ENCODE measurements at regions not wholly inside any gene's neighbourhood (a gene's known extent, or its start where the extent isn't known, plus 50 kb on each side); places are given as distances from the start of the nearest gene placed in this dataset.
"Not testable (repeated sequence)": the region's sequence is repeated elsewhere in the genome, so short reads cannot be mapped to it uniquely, and the experiment has no call there.

GRCh38 chr2:132272713-132273112 is 111.0 kb upstream of the ANKRD30BL start:
- no peak for DNase-seq
- H3K4me1 Mint-ChIP-seq, result no peaks in the 10 kb centered on the region
- Histone ChIP-seq H3K36me3 (ENCODE audit: control insufficient read depth, insufficient read depth, low read length) (no peaks in the 10 kb centered on the region), H3K27ac (ENCODE audit: low read length) (no peak overlapping the region), H3K9me3 (ENCODE audit: control insufficient read depth, insufficient read depth, low read length) (peaks cover under 1% of the 10 kb centered on the region), H3K4me1 (ENCODE audit: control insufficient read depth, insufficient read depth, low read length) (no peaks in the 10 kb centered on the region), H3K27me3 (ENCODE audit: control insufficient read depth, insufficient read depth, low read length) (no peaks in the 10 kb centered on the region), H3K4me3 (ENCODE audit: low read length) (no peak overlapping the region)
- H3K9me3 Mint-ChIP-seq, result peaks cover 7 to 10% of the 10 kb centered on the region in 2 donors
- no peaks in the 10 kb centered on the region for H3K27me3 Mint-ChIP-seq (ENCODE audit: low read depth in 2 of 2)
- no peak overlapping the region for H3K4me3 Mint-ChIP-seq
- no peak for TF ChIP-seq CTCF (IDR thresholded peaks at IDR 0.05)
- WGBS (ENCODE audit: insufficient coverage), result 93% methylated on average over 13 of the region's 14 CpGs
- no peaks in the 10 kb centered on the region for H3K36me3 Mint-ChIP-seq
- H3K27ac Mint-ChIP-seq, result no peak overlapping the region
- intact Hi-C loops (cut with micrococcal nuclease), result no loop called here
- ATAC-seq, result no peak

GRCh38 chr2:132273585-132273984 is 111.8 kb upstream of the ANKRD30BL start:
- intact Hi-C loops (cut with micrococcal nuclease); H3K9me3 ChIP-seq (ENCODE audit: control insufficient read depth, insufficient read depth, low read length); H3K4me3 ChIP-seq (ENCODE audit: low read length); DNase-seq; H3K27ac ChIP-seq (ENCODE audit: low read length); H3K4me1 Mint-ChIP-seq; H3K4me1 ChIP-seq (ENCODE audit: control insufficient read depth, insufficient read depth, low read length); H3K27me3 Mint-ChIP-seq (ENCODE audit: low read depth in 2 of 2); H3K36me3 ChIP-seq (ENCODE audit: control insufficient read depth, insufficient read depth, low read length); ATAC-seq; H3K27ac Mint-ChIP-seq; H3K4me3 Mint-ChIP-seq; H3K27me3 ChIP-seq (ENCODE audit: control insufficient read depth, insufficient read depth, low read length); H3K36me3 Mint-ChIP-seq: not testable (repeated sequence)
- WGBS (ENCODE audit: insufficient coverage), result 98% methylated on average over 23 of the region's 23 CpGs
- H3K9me3 Mint-ChIP-seq, result peaks cover 9 to 13% of the 10 kb centered on the region in 2 donors

- H3K4me3 Mint-ChIP-seq, result no peak overlapping the region
- Histone ChIP-seq H3K4me3 (ENCODE audit: low read length) (no peak overlapping the region), H3K4me1 (ENCODE audit: control insufficient read depth, insufficient read depth, low read length) (no peaks in the 10 kb centered on the region), H3K9me3 (ENCODE audit: control insufficient read depth, insufficient read depth, low read length) (peaks cover 9% of the 10 kb centered on the region), H3K36me3 (ENCODE audit: control insufficient read depth, insufficient read depth, low read length) (no peaks in the 10 kb centered on the region), H3K27ac (ENCODE audit: low read length) (no peak overlapping the region), H3K27me3 (ENCODE audit: control insufficient read depth, insufficient read depth, low read length) (no peaks in the 10 kb centered on the region)
- 94% methylated on average over 10 of the region's 10 CpGs for WGBS (ENCODE audit: insufficient coverage)
- no peaks in the 10 kb centered on the region for H3K27me3 Mint-ChIP-seq (ENCODE audit: low read depth in 2 of 2)
- peaks cover 9 to 13% of the 10 kb centered on the region in 2 donors for H3K9me3 Mint-ChIP-seq
- ATAC-seq, result no peak
- no peak for TF ChIP-seq CTCF (IDR thresholded peaks at IDR 0.05)
- H3K36me3 Mint-ChIP-seq, result no peaks in the 10 kb centered on the region
- no peaks in the 10 kb centered on the region for H3K4me1 Mint-ChIP-seq
- DNase-seq, result no peak
- no peak overlapping the region for H3K27ac Mint-ChIP-seq
- intact Hi-C loops (cut with micrococcal nuclease), result no loop called here
Observed at GRCh38 chr2:132274000-132274399, 112.2 kb upstream of the ANKRD30BL start.

- Histone ChIP-seq H3K9me3 (ENCODE audit: control insufficient read depth, insufficient read depth, low read length) (peaks cover 13% of the 10 kb centered on the region), H3K36me3 (ENCODE audit: control insufficient read depth, insufficient read depth, low read length) (no peaks in the 10 kb centered on the region), H3K4me3 (ENCODE audit: low read length) (no peak overlapping the region), H3K27ac (ENCODE audit: low read length) (no peak overlapping the region), H3K4me1 (ENCODE audit: control insufficient read depth, insufficient read depth, low read length) (no peaks in the 10 kb centered on the region), H3K27me3 (ENCODE audit: control insufficient read depth, insufficient read depth, low read length) (no peaks in the 10 kb centered on the region)
- H3K9me3 Mint-ChIP-seq, result peaks cover 9 to 13% of the 10 kb centered on the region in 2 donors
- DNase-seq (no peak), ATAC-seq (no peak)
- no peaks in the 10 kb centered on the region for H3K27me3 Mint-ChIP-seq (ENCODE audit: low read depth in 2 of 2)
- H3K27ac Mint-ChIP-seq, result no peak overlapping the region
- H3K4me3 Mint-ChIP-seq, result no peak overlapping the region
- H3K36me3 Mint-ChIP-seq, result no peaks in the 10 kb centered on the region
- no peak for TF ChIP-seq CTCF (IDR thresholded peaks at IDR 0.05)
- no peaks in the 10 kb centered on the region for H3K4me1 Mint-ChIP-seq
- intact Hi-C loops (cut with micrococcal nuclease), result no loop called here
- WGBS (ENCODE audit: insufficient coverage), result 97% methylated on average over 17 of the region's 17 CpGs
Observed at GRCh38 chr2:132275396-132275795, 113.6 kb upstream of the ANKRD30BL start.

Data from natural killer cell (primary cell).